Fibroblast of upper back skin (primary cell): ENCODE measurements at regions not wholly inside any gene's neighbourhood (a gene's known extent, or its start where the extent isn't known, plus 50 kb on each side); places are given as distances from the start of the nearest gene placed in this dataset.

Experiments
- DNase-seq: peaks from one replicate; pipeline ENCODE4 v3.0.0-alpha.2; 2013

DNA sequence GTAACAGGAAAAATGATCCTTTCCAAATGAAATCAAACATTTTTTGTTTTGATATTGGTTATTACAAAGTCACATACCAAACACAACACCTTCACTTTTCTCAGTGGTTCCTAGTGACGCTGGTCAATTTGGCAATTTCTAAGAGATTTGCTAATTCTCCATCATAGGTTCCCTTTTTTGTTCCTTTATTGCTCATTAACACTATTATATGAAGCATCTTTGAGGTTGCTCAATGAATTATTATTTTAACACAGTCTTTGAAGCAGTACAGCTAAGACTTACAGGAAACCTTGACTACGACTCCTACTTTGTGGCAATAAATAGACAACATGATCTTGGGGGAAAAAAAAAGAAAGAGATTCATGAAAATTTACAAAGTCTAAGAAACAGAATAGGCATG is 152.2 kb upstream of the VRK2 start:
- no peak for DNase-seq

DNA sequence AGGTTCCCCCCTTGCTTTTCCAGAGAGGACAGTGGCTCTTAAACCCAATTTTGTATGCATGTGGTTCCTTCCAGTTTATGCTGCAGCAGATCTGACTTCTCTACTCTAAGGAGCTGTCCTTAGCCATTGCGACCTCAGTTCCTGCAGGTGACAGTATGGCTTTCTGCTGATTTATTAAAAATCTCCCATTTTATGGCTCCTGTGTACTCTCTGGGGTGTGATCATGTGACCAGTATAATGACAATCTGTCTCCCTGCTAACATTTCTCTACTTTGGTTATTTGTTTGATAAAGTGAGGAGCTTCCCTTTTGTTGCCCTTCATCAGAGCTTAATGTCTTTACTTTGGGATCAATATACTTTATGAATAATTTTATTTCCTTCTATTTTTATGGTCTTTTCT is 148.7 kb upstream of the VRK2 start:
- DNase-seq, result no peak

DNA sequence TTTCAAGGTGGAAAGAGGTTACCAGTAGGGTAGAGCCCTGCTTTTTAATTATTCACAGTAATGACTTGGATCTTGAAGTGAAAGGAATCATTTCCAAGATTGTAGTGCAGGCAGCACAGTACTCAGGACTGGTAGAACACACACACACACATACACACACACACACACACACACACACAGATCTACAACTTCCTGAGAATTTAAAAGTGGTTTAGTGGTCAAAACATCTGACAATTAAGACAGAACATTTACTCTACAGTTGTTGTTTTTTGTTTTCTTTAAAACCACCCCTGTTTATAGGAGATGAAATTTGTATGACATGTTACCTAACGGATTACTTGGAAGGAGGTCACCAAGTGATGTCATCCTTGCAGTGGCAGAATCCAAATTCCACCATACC is 146.7 kb upstream of the VRK2 start:
- DNase-seq, result no peak

DNA sequence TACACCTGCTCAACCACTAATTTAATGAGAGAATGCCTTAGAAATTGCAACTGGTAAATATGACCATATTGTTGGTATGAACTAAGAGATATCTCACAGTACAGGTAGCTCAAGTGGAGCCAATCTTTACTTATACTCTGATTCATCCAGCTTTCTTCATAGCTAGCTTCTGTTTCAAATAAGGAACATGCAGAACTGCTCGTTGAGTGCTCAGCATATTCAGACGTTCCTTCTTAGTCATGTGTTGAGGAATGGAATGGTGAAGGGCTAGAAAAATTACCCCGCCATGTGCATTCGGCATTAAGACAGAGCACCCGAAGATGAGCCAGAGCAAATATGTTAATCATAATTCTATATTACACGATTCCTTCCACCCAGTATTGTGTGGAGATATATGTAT is 144.0 kb upstream of the VRK2 start:
- no peak for DNase-seq

DNA sequence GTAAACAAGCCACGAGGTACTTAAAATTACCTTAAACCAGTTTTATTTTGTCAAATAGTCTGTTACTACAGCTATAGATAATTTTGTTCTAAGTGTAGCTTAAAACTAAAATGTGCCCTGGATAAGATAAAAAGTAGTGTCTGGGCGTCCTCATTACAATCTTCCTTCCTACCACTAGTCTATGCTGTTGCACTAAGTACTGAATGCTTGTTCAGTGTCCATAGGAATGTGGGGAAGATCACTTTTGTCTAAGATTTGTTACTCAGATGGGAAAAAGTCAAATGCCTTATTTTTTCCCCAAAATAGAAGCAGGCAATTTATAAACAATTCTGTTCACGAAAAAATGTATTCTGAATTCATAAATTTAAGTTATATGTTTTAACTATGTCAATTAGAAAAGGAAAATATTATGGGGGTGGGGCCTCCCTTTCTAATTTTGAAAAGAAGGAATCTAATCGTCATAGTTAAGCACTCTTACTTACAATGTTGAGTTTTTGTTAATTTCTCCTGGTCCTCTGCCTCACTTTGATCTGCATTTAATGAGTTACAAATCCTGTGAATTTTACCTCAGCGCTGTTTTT is 140.4 kb upstream of the VRK2 start:
- peak; percentile 64 for DNase-seq

DNA sequence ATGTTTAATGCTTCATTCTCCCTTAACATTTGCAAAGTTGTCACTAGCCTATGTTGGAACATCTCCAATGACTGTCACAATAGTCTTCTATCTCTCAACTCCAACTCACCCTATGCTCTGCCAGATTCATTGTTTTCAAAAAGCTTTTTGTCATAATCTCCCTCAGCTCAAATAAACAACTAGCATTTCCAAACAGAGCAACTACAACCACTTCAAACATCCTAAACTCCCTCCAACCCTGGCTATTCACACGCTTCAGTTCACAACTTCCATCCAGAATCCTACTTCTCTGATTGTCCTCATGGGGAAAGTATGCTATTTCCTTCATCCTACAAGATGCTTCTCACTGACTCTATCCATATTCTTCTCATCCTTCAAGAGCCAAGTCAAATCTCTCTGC is 139.2 kb upstream of the VRK2 start:
- no peak for DNase-seq

DNA sequence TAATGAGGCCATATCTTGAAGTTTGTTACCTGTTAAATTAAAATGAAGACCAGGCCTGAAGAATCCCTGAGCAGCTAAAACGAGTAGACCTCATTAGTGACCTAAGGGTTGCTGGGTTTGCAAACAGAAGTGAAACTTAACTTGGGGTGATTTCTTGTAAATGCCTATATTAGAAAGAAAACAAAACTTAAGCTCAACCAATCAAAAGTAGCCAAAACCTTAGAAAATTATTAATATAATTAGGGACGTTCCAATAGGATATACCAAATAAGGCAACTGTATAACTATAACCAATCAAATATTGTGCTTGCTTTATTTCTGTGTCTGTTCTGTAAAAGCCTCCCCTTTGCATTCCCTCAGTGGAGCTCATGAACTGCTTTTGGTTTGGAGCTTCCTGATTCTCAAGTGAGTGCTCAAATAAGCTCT is 137.9 kb upstream of the VRK2 start:
- DNase-seq, result no peak

DNA sequence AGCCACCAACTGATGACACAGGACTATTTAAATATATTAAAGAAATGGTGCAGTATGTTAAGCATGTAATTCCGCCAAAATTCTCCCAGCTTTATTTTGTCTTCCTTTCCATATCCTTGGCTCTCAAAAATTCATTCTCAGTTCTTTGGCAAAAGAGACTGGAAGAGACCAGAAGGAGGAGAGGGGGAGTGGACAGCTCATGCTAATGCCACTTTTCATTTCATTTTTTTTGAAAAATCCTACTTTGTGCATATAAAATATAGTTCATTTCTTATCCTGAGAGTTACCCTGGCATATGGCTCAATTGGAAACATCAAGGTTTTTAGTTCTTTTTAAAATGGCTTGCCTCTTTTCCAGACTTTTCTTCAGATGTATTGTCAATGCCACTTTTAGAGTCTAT is 128.5 kb upstream of the VRK2 start:
- no peak for DNase-seq

DNA sequence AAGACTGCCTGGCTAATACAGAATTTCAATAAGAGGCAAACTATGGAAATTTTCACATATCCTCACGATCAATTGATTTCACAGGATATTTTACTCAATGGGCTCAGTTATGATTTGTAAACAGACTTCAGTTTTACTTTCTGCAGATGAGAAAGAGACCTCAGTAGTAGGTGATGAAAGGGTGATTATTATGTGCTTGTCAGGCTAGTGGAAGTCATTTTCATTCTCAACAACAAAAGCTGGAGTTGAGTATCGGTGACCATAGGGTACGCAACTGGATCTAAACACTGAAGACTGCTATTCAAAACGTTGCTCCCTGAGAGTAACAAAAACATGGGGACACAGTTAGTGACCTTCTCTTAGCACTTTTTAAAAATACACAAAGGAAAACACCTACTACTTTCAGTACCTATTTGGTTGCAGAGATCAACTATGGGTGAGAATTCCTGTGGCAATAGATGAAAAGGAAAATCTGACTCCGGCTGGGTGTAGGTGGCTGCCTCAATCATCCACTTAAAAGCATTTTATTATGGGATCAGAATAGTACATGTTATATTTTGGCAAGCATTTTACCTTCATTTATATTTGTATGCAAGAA is 126.2 kb upstream of the VRK2 start:
- DNase-seq, result no peak

DNA sequence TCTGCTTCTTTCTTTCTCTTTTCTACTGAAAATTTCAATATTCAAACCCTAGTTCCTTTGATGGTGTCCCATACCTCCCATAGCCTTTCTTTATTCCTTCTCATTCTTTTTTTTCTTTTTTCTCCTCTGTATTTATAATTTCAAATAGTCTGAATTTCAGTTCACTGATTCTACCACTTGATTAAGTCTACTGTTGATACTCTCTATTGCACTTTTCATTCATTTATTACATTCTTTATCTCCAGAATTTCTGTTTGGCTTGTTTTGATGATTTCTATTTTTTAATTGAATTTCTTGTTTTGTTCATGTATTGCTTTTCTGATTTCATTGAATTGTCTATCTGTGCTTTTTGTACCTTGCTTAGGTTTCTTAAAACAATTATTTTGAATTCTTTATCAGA is 111.9 kb upstream of the VRK2 start:
- DNase-seq, result no peak

DNA sequence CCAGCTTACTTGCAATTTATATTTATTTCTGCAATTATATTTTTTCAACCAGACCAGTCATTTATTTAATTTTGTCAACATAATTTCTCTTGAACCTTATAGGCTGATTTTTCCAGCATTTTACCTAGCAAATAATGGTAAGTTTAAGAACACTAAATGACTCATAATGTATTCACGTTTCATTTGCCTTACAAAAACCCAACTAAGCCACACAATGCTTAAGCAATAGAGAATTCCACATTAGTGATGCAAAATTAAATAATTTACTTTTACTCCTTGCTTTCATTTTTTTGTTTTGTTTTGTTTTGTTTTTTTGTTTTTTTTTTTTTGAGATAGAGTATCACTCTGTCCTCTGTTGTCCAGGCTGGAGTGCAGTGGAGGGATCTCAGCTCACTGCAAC is 110.4 kb upstream of the VRK2 start:
- DNase-seq, result no peak

DNA sequence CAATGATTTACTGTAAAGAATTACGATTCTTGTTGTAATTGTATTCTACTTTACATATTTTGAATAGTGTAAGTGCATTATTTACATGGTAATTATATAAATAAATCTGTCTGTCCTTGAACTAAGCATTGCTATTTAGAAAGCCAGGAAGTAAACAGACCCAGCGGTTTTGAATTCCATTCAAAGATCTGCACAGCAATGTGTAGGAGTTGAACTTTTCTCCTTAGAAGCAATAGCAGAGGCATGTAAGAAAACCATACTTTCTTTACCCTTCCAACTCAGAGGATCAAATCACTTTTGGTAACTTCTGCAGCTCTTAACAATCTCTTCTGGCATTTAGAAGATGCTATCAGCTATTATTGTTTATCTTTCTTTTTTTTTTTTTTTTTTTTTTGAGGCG is 109.2 kb upstream of the VRK2 start:
- DNase-seq, result no peak

DNA sequence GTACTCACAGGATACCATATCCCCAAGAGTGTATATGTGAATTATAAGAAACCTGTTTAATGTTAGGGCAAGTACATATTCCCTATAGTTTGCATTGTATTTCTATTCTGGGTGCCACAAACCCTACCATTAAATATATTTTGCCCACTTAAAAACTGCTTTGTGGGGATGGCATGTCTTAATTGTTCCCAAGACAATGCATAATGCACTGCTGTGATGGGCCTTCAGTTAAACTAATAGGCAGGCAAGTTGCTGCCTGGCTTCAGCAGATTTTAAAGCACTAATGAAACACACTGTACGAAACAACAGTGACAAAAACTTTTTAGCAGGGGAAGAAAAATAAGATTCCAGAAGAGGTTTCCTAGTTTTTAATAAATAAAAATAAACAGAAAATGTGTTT is 104.8 kb upstream of the VRK2 start:
- no peak for DNase-seq

DNA sequence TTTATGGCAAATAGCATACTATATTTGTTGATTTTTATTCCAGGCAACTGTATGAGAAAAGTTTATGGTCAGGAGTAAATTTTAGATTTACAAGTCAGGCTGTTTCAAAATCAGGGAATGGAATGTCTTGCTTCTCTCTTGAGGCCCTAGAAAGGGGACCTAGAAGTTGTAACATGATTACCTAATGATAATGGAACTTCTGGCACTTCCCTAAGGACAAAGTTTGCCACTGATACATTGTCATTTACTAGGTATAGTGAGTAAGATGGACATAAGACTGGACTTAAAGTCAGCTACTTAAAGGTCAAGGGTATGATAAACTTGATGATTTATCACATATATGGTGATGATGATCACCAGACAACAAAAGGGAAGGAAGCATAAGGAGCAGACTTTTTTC is 103.3 kb upstream of the VRK2 start:
- peak; percentile 30 for DNase-seq

DNA sequence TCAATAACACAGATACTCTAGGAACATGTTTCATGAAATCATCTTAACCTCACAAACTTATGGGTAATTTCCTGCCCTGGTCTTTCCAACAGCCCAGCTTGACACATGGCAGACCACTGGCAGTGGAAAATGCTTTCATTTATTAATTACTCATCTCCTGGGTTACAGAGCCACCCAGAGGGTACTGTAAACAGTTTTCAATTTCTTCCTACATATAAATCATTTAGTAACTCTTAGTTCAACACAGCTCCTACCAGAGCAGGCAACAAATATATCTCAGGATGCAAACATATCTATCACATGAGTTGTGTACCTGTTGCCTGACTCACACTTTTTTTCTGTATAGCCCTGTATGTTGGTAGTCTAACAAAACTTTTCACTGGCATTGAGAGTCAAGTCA is 99.2 kb upstream of the VRK2 start:
- DNase-seq, result no peak

DNA sequence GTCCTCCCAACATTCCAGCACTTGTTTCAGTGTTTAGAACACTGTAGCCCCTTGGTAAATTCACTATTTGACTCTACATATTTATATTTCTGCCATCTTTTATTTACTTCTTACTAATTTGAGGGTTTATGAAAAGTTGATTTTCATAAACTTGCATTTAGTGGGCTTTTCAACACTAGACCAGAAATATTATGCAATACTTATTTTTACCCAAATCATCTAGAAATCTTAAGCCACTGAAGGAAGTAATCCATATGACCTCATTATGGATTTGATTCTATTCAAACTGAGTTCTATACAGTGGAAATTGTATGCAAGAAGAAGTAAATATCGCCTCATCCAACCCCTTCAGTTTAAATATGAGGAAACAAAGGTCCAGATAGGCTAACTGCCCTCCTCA is 92.6 kb upstream of the VRK2 start:
- no peak for DNase-seq

DNA sequence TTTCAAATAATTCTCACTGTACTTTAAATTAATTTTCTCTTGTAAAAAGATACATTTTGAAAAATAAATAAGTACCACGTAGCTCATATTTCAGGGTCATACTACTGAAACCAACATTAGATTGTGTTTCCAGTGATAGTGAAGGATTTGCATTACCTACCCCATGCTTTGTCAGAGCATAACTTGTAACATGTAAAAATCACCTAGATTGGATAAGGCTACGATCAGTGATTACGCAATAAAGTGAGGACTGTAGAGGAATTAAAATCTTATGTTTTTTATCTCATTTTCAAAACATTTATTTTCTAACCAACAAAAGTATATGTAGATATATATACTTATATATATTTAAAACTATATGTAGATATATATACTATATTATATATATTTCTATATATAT is 89.4 kb upstream of the VRK2 start:
- DNase-seq, result no peak

DNA sequence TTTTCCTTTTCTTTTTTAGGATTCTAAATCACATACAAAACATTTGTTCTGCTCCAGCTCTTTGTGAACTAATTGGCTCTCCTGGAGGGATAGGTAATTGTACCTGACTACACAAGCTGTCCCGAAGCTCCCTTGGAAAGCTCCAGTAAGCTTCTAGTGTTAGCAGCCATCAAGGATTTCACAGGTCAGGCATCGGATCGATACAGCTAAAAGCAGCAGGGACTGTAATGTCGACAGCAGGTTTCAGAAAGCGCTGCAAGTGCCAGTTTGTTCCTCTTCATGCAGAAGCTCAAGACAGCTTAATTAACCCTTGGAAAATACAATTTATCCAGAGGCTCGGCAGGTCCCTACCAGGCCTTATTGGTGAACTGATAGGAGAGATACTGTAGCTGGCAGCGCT is 87.2 kb upstream of the VRK2 start:
- no peak for DNase-seq

DNA sequence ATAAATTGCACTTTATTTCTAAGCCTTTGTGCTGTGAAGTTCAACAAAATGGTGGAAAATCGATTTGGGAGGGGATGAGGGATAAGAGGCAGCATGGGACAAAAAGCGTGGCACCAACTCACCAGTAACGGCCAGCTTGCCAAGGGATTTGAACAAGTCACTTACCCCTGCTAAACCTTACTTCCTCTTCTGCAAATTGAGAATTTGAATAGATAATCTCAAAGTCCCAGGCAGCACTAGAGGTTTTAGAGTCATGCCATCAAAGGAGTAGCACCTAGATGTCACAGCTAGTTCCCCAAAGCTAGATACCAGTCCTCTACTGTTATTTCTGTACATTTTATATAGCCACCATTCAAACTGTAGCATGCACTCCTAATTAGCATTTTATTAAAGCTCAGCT is 83.7 kb upstream of the VRK2 start:
- no peak for DNase-seq

DNA sequence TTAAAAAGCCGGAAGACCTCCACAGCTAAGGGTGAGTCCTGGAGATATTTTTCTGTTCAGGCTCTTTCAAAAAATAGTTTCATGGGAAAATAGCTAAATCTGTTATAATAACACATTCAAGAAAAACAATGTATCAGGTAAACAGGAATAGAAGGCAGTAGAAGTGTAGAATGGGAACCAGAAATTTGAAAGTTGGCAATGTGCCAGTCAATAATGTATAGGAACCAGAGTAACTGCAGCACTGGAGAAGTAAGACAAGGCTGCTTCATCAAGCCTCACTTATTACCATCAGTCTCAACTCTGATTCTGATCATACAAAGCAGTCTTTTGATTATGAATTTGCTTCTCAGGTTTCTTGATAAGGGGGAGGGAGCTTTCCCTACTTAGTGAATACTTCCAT is 81.4 kb upstream of the VRK2 start:
- DNase-seq, result no peak

DNA sequence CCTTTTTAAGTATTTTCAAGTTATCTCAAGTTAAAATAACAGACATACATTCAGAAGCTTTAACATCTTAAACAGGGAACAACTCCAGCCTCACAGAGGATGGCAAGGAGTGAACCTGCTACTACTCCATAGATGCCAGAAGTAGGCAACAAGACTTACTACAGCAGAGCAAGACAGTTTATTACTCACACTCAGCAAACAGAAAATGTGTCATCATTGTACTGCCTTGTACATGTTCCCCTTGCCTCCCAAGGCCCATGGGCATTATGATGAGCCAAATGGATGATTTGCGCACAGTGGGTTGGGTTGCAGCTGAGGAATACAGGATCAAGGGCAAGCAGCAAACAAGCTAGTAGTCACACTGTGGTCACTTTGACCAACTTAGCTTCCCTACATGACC is 80.6 kb upstream of the VRK2 start:
- DNase-seq, result no peak

DNA sequence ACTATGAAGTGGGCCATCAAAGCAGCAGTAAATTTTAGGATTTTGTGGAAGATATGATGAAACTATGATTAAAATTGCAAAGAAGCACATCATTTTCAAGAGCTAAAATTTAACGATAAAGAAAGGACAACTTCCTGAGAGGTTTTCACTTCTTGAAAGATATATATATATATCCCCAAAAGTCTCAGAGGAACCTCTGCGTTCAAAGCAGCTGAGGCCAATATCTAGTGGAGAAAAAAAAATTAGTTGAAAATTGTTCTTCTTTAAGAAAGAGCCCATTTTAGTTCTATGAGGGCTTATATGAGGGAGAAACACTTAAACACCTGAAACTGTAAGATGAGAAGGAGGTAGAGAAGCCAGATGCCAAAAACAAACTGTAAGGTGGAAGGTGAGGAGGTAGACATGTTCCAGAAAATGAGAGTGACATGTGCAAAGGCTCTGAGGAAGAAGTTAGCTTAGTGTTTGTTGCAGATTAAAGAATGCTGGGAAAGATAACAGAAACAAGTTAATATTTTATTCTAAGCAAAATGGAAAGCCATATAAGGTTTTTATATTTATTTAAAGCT is 72.9 kb upstream of the VRK2 start:
- no peak for DNase-seq

DNA sequence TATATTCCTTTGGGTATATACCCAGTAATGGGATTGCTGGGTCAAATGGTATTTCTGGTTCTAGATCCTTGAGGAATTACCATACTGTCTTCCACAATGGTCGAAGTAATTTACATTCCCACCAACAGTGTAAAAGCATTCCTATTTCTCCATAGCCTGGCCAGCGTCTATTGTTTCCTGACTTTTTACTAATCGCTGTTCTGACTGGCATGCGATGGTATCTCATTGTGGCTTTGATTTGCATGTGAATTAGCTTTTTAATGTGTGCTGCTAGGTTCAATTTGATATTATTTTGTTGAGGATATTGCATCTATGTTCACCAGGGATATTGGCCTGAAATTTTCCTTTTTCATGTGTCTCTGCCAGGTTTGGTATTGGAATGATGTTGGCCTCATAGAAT is 67.4 kb upstream of the VRK2 start:
- no peak for DNase-seq

DNA sequence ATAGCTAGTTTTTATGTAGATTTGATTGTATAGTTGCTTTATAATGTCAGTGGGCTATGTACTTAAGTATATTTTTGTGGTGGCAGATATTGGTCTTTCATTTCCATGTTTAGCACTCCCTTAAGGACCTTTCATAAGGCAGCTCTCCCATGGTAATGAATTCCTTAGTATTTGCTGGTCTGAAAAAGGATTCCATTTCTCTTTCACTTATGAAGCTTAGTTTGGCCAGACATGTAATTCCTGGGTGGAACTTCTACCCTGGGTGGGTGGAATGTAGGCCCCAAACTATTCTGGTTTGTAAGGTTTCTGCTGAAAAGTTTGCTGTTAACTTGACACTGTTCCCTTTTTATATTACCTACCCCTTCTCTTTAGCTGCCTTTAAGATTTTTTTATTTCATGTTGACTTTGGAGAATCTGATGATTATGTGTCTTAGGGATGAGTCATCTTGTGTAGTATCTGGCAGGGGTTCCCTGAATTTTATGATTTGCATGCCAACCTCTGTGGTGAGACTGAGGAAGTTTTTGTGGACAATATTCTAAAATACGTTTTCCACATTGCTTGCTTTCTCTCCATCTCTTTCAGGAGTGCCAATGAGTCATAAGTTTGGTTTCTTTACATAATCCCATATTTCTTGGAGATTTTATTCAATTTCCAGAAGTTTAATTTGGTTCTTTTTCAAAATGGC is 65.4 kb upstream of the VRK2 start:
- peak; percentile 68 for DNase-seq
